OCI-LY3 (cell line): ENCODE measurements at regions not wholly inside any gene's neighbourhood (a gene's known extent, or its start where the extent isn't known, plus 50 kb on each side); places are given as distances from the start of the nearest gene placed in this dataset.
"Not testable (repeated sequence)": the region's sequence is repeated elsewhere in the genome, so short reads cannot be mapped to it uniquely, and the experiment has no call there.

Experiments
- H2AFZ ChIP-seq: fragments of 200-600, 300-600 bp; shearing (Covaris generic); 2 replicates; pipeline ENCODE4 v1.6.0; 2014; ENCODE audit warnings: antibody characterized with exemption, low read depth, low read length
- H3K27ac ChIP-seq: fragments of 200-600, 300-600 bp; sonication (generic); 2 replicates; pipeline ENCODE4 v1.5.1; 2014; ENCODE audit warnings: mild to moderate bottlenecking, low read length, moderate library complexity, mixed read lengths
- H3K27me3 ChIP-seq: fragments of 200-600, 300-600 bp; sonication (generic); 2 replicates; pipeline ENCODE4 v1.6.1; 2014; ENCODE audit warnings: low read depth, low read length, mixed read lengths
- H3K36me3 ChIP-seq: fragments of 200-600, 300-600 bp; sonication (generic); replicated peaks from 2 replicates; pipeline ENCODE3; 2014; ENCODE audit warnings: low read depth, low read length, mixed read lengths
- H3K4me1 ChIP-seq: fragments of 300-600, 200-600 bp; sonication (generic); 2 replicates; pipeline ENCODE4 v1.6.1; 2014; ENCODE audit warnings: low read length, mixed read lengths
- H3K4me2 ChIP-seq: fragments of 200-600, 300-600 bp; sonication (generic); 2 replicates; pipeline ENCODE4 v1.6.1; 2014; ENCODE audit warnings: low read length, mixed read lengths
- H3K4me3 ChIP-seq: fragments of 300-600, 200-600 bp; sonication (generic); 2 replicates; pipeline ENCODE4 v1.5.1; 2014; ENCODE audit warnings: antibody characterized with exemption, mild to moderate bottlenecking, low read length, moderate library complexity
- H3K79me2 ChIP-seq: fragments of 300-600, 200-600 bp; shearing (Covaris generic); 2 replicates; pipeline ENCODE4 v1.6.1; 2014; ENCODE audit warnings: mild to moderate bottlenecking, low read length, mixed read lengths
- H3K9ac ChIP-seq: fragments of 300-600, 200-600 bp; shearing (Covaris generic); 2 replicates; pipeline ENCODE4 v1.6.0; 2014; ENCODE audit warnings: mild to moderate bottlenecking, low read length, moderate library complexity
- H3K9me3 ChIP-seq: fragments of 200-600, 300-600 bp; shearing (Covaris generic); 2 replicates; pipeline ENCODE4 v1.6.1; 2014; ENCODE audit warnings: low read length, mixed read lengths; ENCODE audit not compliant: insufficient read depth
- H4K20me1 ChIP-seq: fragments of 200-600, 300-600 bp; sonication (generic); 2 replicates; pipeline ENCODE4 v1.6.1; 2016; ENCODE audit warnings: low read length, mixed read lengths; ENCODE audit not compliant: insufficient read depth
- EZH2phosphoT487 ChIP-seq: fragments of 200-600 bp; shearing (Covaris generic); IDR thresholded peaks from 2 replicates; pipeline ENCODE4 v1.6.1; 2018; ENCODE audit warnings: antibody characterized with exemption, mixed run types, low read depth
- TF ChIP-seq, protein P1 (sequence below): fragments of 200-600, 300-600 bp; sonication (generic); IDR thresholded peaks from 2 replicates; pipeline ENCODE4 v1.5.1; 2014; ENCODE audit warnings: antibody characterized with exemption, low read length, low read depth

DNA sequence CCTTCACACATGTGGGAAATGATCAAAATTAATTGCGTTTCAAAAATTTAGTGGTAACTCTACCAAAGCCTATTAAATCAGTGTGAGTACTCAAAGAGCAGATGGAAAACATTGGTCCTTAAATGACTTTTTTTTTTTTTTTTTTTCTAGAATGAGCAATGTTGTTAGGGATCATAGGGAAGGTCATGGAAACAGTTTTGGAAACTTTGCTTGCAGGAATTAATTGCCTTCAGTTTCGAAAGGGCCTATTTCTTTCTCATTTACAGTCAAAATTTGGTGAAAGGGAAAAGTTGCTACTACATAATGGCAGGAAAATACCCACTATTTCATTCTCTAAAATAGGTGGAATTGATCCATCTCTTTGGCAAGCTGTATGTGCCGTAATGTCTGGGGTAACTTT is 160.9 kb downstream of the RTL9 start:
- Histone ChIP-seq H4K20me1 (no peaks in the 10 kb centered on the region), H2AFZ (no peak overlapping the region), H3K79me2 (no peaks in the 10 kb centered on the region), H3K9me3 (no peaks in the 10 kb centered on the region), H3K4me2 (no peak overlapping the region), H3K4me3 (no peak overlapping the region), H3K9ac (no peak overlapping the region), H3K36me3 (no peaks in the 10 kb centered on the region), H3K27ac (no peak overlapping the region), H3K27me3 (no peaks in the 10 kb centered on the region), H3K4me1 (no peaks in the 10 kb centered on the region)
- no peak for TF ChIP-seq EZH2phosphoT487
- TF ChIP-seq, protein P1, sequence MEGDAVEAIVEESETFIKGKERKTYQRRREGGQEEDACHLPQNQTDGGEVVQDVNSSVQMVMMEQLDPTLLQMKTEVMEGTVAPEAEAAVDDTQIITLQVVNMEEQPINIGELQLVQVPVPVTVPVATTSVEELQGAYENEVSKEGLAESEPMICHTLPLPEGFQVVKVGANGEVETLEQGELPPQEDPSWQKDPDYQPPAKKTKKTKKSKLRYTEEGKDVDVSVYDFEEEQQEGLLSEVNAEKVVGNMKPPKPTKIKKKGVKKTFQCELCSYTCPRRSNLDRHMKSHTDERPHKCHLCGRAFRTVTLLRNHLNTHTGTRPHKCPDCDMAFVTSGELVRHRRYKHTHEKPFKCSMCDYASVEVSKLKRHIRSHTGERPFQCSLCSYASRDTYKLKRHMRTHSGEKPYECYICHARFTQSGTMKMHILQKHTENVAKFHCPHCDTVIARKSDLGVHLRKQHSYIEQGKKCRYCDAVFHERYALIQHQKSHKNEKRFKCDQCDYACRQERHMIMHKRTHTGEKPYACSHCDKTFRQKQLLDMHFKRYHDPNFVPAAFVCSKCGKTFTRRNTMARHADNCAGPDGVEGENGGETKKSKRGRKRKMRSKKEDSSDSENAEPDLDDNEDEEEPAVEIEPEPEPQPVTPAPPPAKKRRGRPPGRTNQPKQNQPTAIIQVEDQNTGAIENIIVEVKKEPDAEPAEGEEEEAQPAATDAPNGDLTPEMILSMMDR: no peak

DNA sequence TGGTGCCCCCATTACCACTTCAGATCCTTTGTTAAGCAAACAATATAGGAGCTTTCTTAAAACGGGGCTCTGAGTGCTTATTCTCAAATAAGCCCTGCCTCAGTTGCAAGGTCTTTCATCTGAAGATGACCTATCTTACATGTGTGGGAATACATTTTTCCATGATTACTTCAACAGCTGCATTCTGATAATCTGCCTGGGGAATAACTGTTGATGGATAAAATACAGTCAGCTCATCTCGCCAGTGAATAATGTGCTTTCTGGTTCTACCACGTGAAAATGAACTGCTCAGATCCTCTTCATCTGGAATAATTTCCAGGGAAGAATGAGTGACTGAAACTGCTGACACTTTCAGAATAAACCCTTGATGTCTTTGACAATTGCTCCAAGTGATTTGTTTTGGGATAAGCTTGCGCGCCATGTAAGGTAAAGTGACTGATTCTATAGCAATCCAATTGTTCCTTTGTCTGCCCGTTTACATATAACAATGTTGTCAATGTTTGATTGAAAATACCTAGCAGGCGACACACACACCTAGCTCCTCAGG is 161.3 kb downstream of the RTL9 start:
- H3K9me3 ChIP-seq: no peaks in the 10 kb centered on the region
- no peak overlapping the region for H3K4me3 ChIP-seq
- H3K27me3 ChIP-seq: no peaks in the 10 kb centered on the region
- H4K20me1 ChIP-seq: no peaks in the 10 kb centered on the region
- H3K4me2 ChIP-seq: no peak overlapping the region
- H3K4me1 ChIP-seq: no peaks in the 10 kb centered on the region
- H3K27ac ChIP-seq: no peak overlapping the region
- H2AFZ ChIP-seq: no peak overlapping the region
- no peaks in the 10 kb centered on the region for H3K36me3 ChIP-seq
- TF ChIP-seq, protein P1: no peak
- no peak for TF ChIP-seq EZH2phosphoT487
- H3K79me2 ChIP-seq: no peaks in the 10 kb centered on the region
- no peak overlapping the region for H3K9ac ChIP-seq

DNA sequence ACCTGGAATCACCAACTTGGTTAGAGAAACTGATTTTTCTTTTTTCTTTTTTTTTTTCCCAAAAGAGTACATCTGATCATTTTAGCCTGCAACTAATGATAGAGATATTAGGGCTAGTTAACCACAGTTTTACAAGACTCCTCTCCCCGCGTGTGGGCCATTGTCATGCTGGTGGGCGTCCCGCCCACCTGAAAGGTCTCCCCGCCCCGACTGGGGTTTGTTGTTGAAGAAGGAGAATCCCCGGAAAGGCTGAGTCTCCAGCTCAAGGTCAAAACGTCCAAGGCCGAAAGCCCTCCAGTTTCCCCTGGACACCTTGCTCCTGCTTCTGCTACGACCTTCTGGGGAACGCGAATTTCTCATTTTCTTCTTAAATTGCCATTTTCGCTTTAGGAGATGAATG is 162.0 kb downstream of the RTL9 start:
- H3K27me3 ChIP-seq, H3K79me2 ChIP-seq, H2AFZ ChIP-seq, H4K20me1 ChIP-seq, H3K9ac ChIP-seq, H3K27ac ChIP-seq, H3K4me3 ChIP-seq, H3K4me2 ChIP-seq, H3K4me1 ChIP-seq, H3K36me3 ChIP-seq, H3K9me3 ChIP-seq: not testable (repeated sequence)

- no peak overlapping the region for H3K4me3 ChIP-seq
- no peaks in the 10 kb centered on the region for H3K79me2 ChIP-seq
- no peak overlapping the region for H2AFZ ChIP-seq
- no peak for TF ChIP-seq EZH2phosphoT487
- TF ChIP-seq, protein P1: no peak
- no peaks in the 10 kb centered on the region for H3K4me1 ChIP-seq
- H4K20me1 ChIP-seq: no peaks in the 10 kb centered on the region
- no peaks in the 10 kb centered on the region for H3K9me3 ChIP-seq
- no peak overlapping the region for H3K27ac ChIP-seq
- no peak overlapping the region for H3K9ac ChIP-seq
- H3K27me3 ChIP-seq: no peaks in the 10 kb centered on the region
- no peaks in the 10 kb centered on the region for H3K36me3 ChIP-seq
- no peak overlapping the region for H3K4me2 ChIP-seq
Observed at GRCh38 chrX:110531873-110532580, 173.4 kb downstream of the RTL9 start.
